ENCODE measurements at regions not wholly inside any gene's neighbourhood (a gene's known extent, or its start where the extent isn't known, plus 50 kb on each side); places are given as distances from the start of the nearest gene placed in this dataset.
"Not testable (repeated sequence)": the region's sequence is repeated elsewhere in the genome, so short reads cannot be mapped to it uniquely, and the experiment has no call there.

DNA sequence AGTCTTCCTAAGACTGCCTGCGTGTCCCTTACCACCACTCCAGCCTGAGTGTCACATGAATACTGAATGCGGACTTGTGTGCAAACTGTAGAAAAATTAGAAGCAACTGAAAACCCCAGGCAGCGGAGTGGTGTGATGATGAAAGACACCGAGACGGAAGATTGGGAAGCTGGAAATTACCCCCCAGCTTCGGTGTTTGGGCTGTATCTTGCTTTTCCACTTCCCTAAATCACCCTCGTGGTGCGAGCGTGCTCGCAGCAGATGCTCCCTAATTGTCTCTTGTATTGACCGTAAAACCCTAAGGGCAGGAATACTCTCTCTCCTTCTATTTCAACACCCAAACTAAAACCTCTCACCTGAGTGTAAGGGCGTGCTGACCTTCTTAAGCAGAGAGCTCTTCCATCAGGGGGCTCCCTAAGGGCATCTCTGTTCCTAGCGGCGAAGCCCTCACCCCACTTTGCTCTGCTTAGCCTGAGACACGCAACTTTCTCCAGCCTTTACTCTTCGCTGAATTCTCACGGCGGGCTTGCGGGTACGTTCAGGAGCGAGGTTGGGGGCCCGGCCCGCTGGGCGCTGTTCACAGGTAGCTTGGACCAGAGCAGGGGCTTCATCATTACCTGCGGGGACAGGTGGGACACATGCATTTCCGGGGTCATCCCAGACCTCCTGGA lies 62.4 kb downstream of the CRYBB2 start:
- H3K4me3 ChIP-seq (ENCODE audit: low read depth, low read length), result no peak overlapping the region
- no peaks in the 10 kb centered on the region for H3K36me3 ChIP-seq (ENCODE audit: control insufficient read depth, insufficient read depth, low read length)
- TF ChIP-seq, protein P1, sequence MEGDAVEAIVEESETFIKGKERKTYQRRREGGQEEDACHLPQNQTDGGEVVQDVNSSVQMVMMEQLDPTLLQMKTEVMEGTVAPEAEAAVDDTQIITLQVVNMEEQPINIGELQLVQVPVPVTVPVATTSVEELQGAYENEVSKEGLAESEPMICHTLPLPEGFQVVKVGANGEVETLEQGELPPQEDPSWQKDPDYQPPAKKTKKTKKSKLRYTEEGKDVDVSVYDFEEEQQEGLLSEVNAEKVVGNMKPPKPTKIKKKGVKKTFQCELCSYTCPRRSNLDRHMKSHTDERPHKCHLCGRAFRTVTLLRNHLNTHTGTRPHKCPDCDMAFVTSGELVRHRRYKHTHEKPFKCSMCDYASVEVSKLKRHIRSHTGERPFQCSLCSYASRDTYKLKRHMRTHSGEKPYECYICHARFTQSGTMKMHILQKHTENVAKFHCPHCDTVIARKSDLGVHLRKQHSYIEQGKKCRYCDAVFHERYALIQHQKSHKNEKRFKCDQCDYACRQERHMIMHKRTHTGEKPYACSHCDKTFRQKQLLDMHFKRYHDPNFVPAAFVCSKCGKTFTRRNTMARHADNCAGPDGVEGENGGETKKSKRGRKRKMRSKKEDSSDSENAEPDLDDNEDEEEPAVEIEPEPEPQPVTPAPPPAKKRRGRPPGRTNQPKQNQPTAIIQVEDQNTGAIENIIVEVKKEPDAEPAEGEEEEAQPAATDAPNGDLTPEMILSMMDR (IDR thresholded peaks at IDR 0.05; ENCODE audit: insufficient read depth, low read length, poor library complexity, severe bottlenecking), result no peak
- H3K27me3 ChIP-seq (ENCODE audit: control insufficient read depth, insufficient read depth, low read length), result peaks cover 27% of the 10 kb centered on the region
- DNase-seq (ENCODE audit: low read depth), result no peak

DNA sequence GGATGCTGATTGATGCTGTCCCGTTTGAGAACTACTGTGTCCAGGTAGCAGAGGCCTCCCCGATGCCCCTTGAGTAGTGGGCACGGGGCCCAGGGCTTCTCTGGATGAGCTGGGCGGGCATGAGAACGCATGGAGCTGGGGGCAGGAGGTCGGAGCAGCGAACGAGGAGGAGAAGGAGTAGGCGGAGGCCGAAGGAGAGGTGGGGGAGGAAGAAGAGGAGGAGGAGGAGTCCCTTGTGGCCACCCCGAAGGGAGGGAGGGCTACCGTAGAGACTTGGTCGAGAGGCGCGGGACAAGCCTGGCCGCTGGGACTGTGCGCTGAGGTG lies 62.9 kb downstream of the CRYBB2 start:
- H3K4me3 ChIP-seq (ENCODE audit: low read depth, low read length), result no peak overlapping the region
- TF ChIP-seq, protein P1 (IDR thresholded peaks at IDR 0.05; ENCODE audit: insufficient read depth, low read length, poor library complexity, severe bottlenecking), result no peak
- H3K27me3 ChIP-seq (ENCODE audit: control insufficient read depth, insufficient read depth, low read length), result peaks cover 27% of the 10 kb centered on the region
- H3K36me3 ChIP-seq (ENCODE audit: control insufficient read depth, insufficient read depth, low read length), result no peaks in the 10 kb centered on the region
- DNase-seq (ENCODE audit: low read depth), result no peak

DNA sequence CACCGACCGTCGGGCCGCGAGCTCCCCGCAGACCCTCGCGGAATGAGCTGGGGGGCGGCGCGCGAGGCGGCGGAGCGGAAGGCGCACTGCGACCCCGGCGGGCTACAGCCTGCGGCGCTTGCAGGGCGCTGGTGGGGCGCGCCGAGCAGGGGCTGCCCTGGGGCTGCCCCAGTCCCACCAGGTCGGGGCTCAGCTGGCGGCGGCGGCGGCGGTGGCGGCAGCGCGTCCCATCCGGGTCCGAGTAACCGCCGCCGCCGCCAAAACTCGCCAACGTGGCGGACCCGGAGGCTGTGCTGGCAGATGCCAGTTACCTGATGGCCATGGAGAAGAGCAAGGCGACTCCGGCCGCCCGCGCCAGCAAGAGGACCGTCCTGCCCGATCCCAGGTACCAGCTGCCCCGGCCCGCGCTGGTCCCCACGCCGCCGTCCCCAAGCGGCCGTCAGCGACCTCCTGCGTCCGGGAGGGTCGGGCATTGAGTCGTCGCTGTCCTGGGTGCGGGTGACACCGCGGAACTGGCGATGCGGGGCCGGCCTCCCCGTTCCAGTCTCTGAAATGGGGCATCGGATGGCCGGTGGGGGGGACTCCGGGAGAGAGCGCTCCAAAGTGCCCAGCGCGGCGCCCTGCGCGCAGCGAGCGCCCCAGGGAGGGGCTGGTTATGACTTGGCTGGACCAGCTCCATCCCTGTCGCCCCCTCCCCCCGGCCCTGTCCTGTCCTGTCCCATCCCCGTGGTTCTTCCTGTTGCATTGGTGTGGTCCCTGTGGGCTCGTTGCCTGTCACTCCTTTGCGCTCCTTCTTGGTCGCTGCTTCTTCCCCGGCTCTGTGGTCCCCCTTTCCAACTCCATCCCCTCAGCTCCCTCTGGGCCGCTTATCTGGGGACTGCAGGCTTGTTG lies 63.5 kb downstream of the CRYBB2 start:
- H3K4me3 ChIP-seq (ENCODE audit: low read depth, low read length), result no peak overlapping the region
- TF ChIP-seq, protein P1 (IDR thresholded peaks at IDR 0.05; ENCODE audit: insufficient read depth, low read length, poor library complexity, severe bottlenecking), result no peak
- H3K36me3 ChIP-seq (ENCODE audit: control insufficient read depth, insufficient read depth, low read length), result no peaks in the 10 kb centered on the region
- peaks cover 27% of the 10 kb centered on the region for H3K27me3 ChIP-seq (ENCODE audit: control insufficient read depth, insufficient read depth, low read length)
- DNase-seq (ENCODE audit: low read depth), result no peak

DNA sequence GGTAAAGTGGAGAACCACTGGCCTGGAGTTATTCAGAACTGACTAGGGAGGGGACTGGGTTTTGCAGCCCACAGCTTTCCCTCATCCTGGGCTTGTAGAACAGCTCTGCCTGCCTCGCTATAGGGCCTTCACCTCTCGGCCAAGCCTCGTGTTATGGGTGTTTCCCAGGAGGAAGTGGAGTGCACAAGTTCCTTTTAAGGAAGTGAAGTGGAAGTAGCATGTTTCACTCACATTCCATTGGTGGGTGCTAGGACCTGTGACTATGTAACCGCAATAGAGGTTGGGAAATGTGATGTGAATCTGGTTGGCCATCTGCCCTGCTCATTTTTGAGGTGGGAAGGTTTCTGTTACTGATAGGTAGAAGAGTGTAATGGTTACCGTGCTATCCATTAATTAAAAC lies 69.0 kb downstream of the CRYBB2 start:
- not testable (repeated sequence) for H3K27me3 ChIP-seq (ENCODE audit: control insufficient read depth, insufficient read depth, low read length); DNase-seq (ENCODE audit: low read depth); H3K36me3 ChIP-seq (ENCODE audit: control insufficient read depth, insufficient read depth, low read length); H3K4me3 ChIP-seq (ENCODE audit: low read depth, low read length)

DNA sequence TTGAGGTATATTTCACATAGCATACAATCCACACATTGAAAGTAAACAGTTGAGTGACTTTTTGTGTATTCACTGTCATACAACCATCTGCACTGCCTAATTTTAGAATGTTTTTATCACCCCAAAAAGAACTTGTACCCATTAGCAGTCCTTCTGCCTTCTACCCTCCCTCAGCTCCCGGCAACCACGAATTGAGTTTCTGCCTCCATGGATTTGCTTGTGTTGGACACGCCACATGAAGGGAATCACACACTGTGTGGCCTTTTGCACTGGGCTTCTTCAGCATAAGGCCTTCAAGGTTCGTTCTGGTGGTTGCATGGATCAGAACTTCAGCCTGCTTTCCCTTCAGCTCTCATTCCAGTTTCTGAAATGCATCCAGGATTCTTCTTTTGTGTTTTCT lies 82.5 kb downstream of the CRYBB2 start:
- H3K36me3 ChIP-seq (ENCODE audit: control insufficient read depth, insufficient read depth, low read length); DNase-seq (ENCODE audit: low read depth); H3K4me3 ChIP-seq (ENCODE audit: low read depth, low read length); H3K27me3 ChIP-seq (ENCODE audit: control insufficient read depth, insufficient read depth, low read length): not testable (repeated sequence)

DNA sequence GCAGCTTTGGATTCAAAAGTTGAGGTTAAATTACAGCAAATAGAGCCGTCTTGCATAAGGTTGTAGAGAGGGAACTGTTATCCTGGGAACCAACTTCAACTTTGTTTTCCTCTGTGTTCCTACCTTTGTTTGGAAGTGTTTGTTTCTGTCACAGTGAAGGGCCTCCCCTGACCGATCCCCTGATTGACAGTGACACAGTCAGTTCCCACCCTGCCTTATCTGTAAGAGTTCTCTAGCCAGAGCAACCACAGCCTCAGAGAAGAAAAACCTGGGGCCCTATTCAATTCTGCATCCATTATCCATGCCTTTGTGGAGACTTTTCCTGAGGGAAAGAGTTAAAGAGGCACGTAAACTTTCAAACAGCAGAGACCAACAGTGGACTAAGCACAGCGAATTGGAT lies 90.1 kb downstream of the CRYBB2 start:
- not testable (repeated sequence) for H3K27me3 ChIP-seq (ENCODE audit: control insufficient read depth, insufficient read depth, low read length); DNase-seq (ENCODE audit: low read depth); H3K4me3 ChIP-seq (ENCODE audit: low read depth, low read length); H3K36me3 ChIP-seq (ENCODE audit: control insufficient read depth, insufficient read depth, low read length)

DNA sequence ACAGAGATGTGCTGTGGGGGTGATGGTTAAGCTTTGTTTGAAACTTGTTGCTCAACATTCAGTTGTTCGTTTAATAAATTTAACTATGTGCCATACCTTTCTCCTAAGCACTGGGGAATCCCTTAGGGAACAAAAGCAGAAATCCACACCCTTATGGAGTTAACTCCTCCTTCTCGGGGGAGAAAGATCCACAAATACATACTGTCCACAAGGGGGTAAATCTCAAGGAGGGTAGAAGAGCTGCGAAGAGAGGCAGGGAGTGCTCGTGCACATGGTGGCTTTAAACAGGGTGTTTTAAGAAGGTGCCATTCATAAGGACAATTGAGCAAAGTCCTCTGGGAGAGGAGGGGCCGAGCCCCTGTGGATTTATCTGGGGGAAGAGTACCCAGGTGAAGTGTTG lies 92.5 kb downstream of the CRYBB2 start:
- H3K27me3 ChIP-seq (ENCODE audit: control insufficient read depth, insufficient read depth, low read length); H3K36me3 ChIP-seq (ENCODE audit: control insufficient read depth, insufficient read depth, low read length); H3K4me3 ChIP-seq (ENCODE audit: low read depth, low read length); DNase-seq (ENCODE audit: low read depth): not testable (repeated sequence)

All from kidney epithelial cell (primary cell).